ENCODE measurements at regions not wholly inside any gene's neighbourhood (a gene's known extent, or its start where the extent isn't known, plus 50 kb on each side); places are given as distances from the start of the nearest gene placed in this dataset.

DNA sequence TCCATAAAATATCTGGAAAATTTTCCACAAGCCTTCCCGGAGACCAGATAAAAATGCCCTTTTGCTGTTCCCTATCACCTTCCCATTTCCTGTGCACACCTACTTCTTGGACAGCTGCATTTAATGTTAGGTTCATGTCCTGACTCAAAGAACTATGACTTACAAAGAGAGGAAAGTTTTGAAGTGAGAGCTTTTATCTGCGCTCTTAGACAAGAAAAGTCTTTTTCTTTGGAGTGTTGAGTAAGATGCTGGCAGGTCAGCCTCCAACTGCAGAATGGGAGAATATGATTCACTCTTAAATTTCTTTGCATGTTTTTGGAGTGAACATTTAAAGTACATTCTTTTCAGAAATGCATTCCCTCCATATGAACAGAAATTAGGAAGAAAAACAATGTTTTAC is 147.3 kb upstream of the DPH6 start:
- no peaks in the 10 kb centered on the region for H3K27me3 ChIP-seq
- in situ Hi-C loops (cut with MboI; ENCODE audit: low sequenced_read_pairs in 4 of 4) (no loop called here), intact Hi-C loops (cut with DNase I; ENCODE audit: low total_unique reads) (no loop called here)
- H3K27ac ChIP-seq = no peak overlapping the region
- DNase-seq = no peak
- peaks cover 30 to 56% of the 10 kb centered on the region in 2 donors for H3K4me1 ChIP-seq
- no peaks in the 10 kb centered on the region for H3K36me3 ChIP-seq
- TF ChIP-seq POLR2A (IDR thresholded peaks at IDR 0.05) = no peak
- TF ChIP-seq, protein P1, sequence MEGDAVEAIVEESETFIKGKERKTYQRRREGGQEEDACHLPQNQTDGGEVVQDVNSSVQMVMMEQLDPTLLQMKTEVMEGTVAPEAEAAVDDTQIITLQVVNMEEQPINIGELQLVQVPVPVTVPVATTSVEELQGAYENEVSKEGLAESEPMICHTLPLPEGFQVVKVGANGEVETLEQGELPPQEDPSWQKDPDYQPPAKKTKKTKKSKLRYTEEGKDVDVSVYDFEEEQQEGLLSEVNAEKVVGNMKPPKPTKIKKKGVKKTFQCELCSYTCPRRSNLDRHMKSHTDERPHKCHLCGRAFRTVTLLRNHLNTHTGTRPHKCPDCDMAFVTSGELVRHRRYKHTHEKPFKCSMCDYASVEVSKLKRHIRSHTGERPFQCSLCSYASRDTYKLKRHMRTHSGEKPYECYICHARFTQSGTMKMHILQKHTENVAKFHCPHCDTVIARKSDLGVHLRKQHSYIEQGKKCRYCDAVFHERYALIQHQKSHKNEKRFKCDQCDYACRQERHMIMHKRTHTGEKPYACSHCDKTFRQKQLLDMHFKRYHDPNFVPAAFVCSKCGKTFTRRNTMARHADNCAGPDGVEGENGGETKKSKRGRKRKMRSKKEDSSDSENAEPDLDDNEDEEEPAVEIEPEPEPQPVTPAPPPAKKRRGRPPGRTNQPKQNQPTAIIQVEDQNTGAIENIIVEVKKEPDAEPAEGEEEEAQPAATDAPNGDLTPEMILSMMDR (IDR thresholded peaks at IDR 0.05 in 4 of 5, conservative IDR thresholded peaks at IDR 0.05 in 1 of 5) = no peak
- ATAC-seq = no peak
- H3K9me3 ChIP-seq = no peaks in the 10 kb centered on the region
- H3K4me3 ChIP-seq = no peak overlapping the region

DNA sequence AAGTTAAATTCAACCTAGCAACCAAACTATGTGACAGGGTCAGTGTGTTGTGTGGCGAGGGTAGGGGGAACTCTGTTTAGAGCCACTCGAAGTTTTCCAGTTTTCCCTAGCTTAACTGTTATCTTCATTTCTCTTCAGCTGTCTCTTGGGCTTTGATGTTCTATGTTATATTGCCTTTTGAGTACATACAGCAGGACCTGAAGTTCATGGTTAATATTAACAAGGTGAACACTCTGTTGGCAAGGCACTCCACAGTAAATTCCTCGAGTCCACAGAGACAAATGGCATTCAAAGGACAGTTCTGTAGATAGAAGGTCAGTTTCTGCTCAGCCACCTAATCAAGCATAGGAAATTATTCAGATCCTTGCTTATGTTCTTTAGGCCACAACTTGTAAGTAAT is 147.9 kb upstream of the DPH6 start:
- H3K4me3 ChIP-seq = no peak overlapping the region
- H3K27ac ChIP-seq = no peak overlapping the region
- in situ Hi-C loops (cut with MboI; ENCODE audit: low sequenced_read_pairs in 4 of 4) = no loop called here
- H3K27me3 ChIP-seq = no peaks in the 10 kb centered on the region
- ATAC-seq = no peak
- TF ChIP-seq, protein P1 (IDR thresholded peaks at IDR 0.05 in 4 of 5, conservative IDR thresholded peaks at IDR 0.05 in 1 of 5) = no peak
- TF ChIP-seq POLR2A (IDR thresholded peaks at IDR 0.05) = no peak
- intact Hi-C loops (cut with DNase I; ENCODE audit: low total_unique reads) = no loop called here
- peaks cover 30 to 56% of the 10 kb centered on the region in 2 donors for H3K4me1 ChIP-seq
- no peaks in the 10 kb centered on the region for H3K9me3 ChIP-seq
- H3K36me3 ChIP-seq = no peaks in the 10 kb centered on the region
- DNase-seq = no peak

DNA sequence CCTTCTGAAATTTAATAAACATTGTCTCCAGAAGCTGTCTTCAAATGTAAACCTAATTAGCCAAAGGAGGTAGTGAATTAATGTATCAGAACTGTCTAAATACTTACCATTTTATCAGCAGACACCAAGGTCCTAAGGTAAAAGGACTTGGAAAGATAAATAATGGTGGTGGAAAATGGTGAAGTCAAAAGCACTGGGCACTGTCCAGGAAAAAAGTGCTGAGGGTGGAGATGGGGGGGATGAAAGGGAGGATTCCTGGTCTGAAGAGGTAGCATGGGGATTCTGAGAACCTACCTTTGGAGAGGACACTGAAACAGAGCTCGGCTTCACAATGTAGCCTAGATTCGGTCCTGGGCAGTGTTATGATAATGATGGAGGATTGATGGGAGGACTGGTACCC is 149.0 kb upstream of the DPH6 start:
- DNase-seq = no peak
- Histone ChIP-seq H3K4me3 (no peak overlapping the region), H3K27ac (no peak overlapping the region), H3K27me3 (no peaks in the 10 kb centered on the region), H3K4me1 (peaks cover 25 to 54% of the 10 kb centered on the region in 2 donors), H3K36me3 (no peaks in the 10 kb centered on the region), H3K9me3 (no peaks in the 10 kb centered on the region)
- in situ Hi-C loops (cut with MboI; ENCODE audit: low sequenced_read_pairs in 4 of 4) (no loop called here), intact Hi-C loops (cut with DNase I; ENCODE audit: low total_unique reads) (no loop called here)
- TF ChIP-seq, protein P1 (IDR thresholded peaks at IDR 0.05 in 4 of 5, conservative IDR thresholded peaks at IDR 0.05 in 1 of 5) = no peak
- no peak for TF ChIP-seq POLR2A (IDR thresholded peaks at IDR 0.05)
- ATAC-seq = no peak

DNA sequence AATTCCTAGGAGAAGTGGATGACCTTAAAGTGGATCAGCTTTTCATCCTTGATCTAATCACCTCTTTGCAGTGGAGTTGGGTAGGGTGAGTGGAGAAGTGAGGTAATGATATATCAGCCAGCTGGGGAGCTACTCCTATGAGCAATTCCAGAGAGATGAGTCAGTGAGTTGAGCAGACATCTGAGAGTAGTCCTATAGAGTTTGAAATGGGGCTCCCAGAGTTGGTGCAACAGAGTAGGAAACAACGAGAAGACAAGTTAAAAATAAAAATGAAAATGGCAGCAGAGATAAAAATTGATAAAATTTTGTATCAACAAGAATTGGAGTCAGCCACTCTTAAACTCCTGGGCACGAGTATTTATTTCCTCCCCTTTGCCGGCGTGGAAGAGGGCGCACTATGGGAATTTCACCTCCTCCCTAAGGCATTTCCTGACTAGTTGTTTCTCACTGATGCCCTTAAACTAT is 150.8 kb upstream of the DPH6 start:
- H3K4me1 ChIP-seq = peaks cover 8 to 37% of the 10 kb centered on the region in 2 donors
- ATAC-seq = peak in 1 of 2 donors; percentile 53
- no peak overlapping the region for H3K4me3 ChIP-seq
- TF ChIP-seq, protein P1 (IDR thresholded peaks at IDR 0.05 in 4 of 5, conservative IDR thresholded peaks at IDR 0.05 in 1 of 5) = no peak
- no peak for TF ChIP-seq POLR2A (IDR thresholded peaks at IDR 0.05)
- intact Hi-C loops (cut with DNase I; ENCODE audit: low total_unique reads) (no loop called here), in situ Hi-C loops (cut with MboI; ENCODE audit: low sequenced_read_pairs in 4 of 4) (no loop called here)
- peak overlapping the region in 1 of 4 donors; percentile 32 for H3K27ac ChIP-seq
- no peaks in the 10 kb centered on the region for H3K27me3 ChIP-seq
- H3K36me3 ChIP-seq = no peaks in the 10 kb centered on the region
- DNase-seq = no peak
- no peaks in the 10 kb centered on the region for H3K9me3 ChIP-seq
